Osteocyte (in vitro differentiated cells): ENCODE measurements at regions not wholly inside any gene's neighbourhood (a gene's known extent, or its start where the extent isn't known, plus 50 kb on each side); places are given as distances from the start of the nearest gene placed in this dataset.

Source experiments
- DNase-seq: peaks from one replicate; pipeline ENCODE4 v3.0.0; 2021; ENCODE audit warnings: mixed read lengths; ENCODE audit not compliant: unreplicated experiment; ENCODE audit errors: extremely low spot score
- H3K27ac Mint-ChIP-seq: one replicate; pipeline ENCODE4 v1.8.0; 2021; ENCODE audit warnings: mild to moderate bottlenecking, mixed read lengths; ENCODE audit not compliant: unreplicated experiment
- H3K27me3 Mint-ChIP-seq: one replicate; pipeline ENCODE4 v1.8.0; 2021; ENCODE audit warnings: mixed read lengths; ENCODE audit not compliant: unreplicated experiment
- H3K36me3 Mint-ChIP-seq: one replicate; pipeline ENCODE4 v1.8.0; 2021; ENCODE audit warnings: mixed read lengths; ENCODE audit not compliant: unreplicated experiment
- H3K4me1 Mint-ChIP-seq: one replicate; pipeline ENCODE4 v1.8.0; 2021; ENCODE audit warnings: mixed read lengths; ENCODE audit not compliant: unreplicated experiment
- H3K4me3 Mint-ChIP-seq: one replicate; pipeline ENCODE4 v1.8.0; 2021; ENCODE audit warnings: mild to moderate bottlenecking, moderate library complexity, mixed read lengths; ENCODE audit not compliant: unreplicated experiment
- H3K9me3 Mint-ChIP-seq: one replicate; pipeline ENCODE4 v1.8.0; 2021; ENCODE audit warnings: mixed read lengths; ENCODE audit not compliant: unreplicated experiment
- TF ChIP-seq, protein P1 (sequence below): fragments of 200-600 bp; sonication (generic); IDR thresholded peaks from 2 replicates; pipeline ENCODE4 v1.5.0; 2021; ENCODE audit warnings: antibody characterized with exemption, mild to moderate bottlenecking, moderate library complexity

- TF ChIP-seq, protein P1, sequence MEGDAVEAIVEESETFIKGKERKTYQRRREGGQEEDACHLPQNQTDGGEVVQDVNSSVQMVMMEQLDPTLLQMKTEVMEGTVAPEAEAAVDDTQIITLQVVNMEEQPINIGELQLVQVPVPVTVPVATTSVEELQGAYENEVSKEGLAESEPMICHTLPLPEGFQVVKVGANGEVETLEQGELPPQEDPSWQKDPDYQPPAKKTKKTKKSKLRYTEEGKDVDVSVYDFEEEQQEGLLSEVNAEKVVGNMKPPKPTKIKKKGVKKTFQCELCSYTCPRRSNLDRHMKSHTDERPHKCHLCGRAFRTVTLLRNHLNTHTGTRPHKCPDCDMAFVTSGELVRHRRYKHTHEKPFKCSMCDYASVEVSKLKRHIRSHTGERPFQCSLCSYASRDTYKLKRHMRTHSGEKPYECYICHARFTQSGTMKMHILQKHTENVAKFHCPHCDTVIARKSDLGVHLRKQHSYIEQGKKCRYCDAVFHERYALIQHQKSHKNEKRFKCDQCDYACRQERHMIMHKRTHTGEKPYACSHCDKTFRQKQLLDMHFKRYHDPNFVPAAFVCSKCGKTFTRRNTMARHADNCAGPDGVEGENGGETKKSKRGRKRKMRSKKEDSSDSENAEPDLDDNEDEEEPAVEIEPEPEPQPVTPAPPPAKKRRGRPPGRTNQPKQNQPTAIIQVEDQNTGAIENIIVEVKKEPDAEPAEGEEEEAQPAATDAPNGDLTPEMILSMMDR: no peak
- H3K9me3 Mint-ChIP-seq: no peaks in the 10 kb centered on the region
- H3K36me3 Mint-ChIP-seq: no peaks in the 10 kb centered on the region
Observed at GRCh38 chr5:156273325-156273724, 53.6 kb upstream of the SGCD start.

DNA sequence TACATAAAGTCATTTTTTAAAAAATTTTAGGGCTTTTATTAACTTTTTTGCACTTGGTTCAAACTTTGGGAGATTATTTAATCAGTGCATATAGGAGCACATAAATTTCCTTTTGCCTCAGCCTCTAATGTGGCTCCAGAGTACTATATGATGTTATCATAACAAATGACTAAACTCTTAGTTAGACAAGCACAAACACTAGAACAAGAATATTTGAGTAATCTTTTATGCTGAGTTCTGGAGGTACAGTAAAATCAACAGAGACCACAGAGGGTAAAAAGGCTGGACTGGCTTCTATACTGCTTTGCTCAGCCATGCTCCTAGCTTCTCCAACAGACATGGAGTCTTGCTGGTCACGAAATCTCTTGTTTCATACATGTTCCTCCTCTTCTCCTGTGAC, 52.5 kb upstream of the SGCD start:
- Mint-ChIP-seq H3K27ac (no peak overlapping the region), H3K4me1 (no peaks in the 10 kb centered on the region), H3K4me3 (no peak overlapping the region), H3K9me3 (no peaks in the 10 kb centered on the region), H3K27me3 (peaks cover 2% of the 10 kb centered on the region), H3K36me3 (no peaks in the 10 kb centered on the region)
- TF ChIP-seq, protein P1: no peak
- DNase-seq: no peak

More at GRCh38 chr5:156273325-156273724, 53.6 kb upstream of the SGCD start:
- Mint-ChIP-seq H3K4me1 (no peaks in the 10 kb centered on the region), H3K4me3 (no peak overlapping the region), H3K27me3 (peaks cover 2% of the 10 kb centered on the region), H3K27ac (no peak overlapping the region)
- DNase-seq: no peak
